Testis (tissue), 2 donors: ENCODE measurements at regions not wholly inside any gene's neighbourhood (a gene's known extent, or its start where the extent isn't known, plus 50 kb on each side); places are given as distances from the start of the nearest gene placed in this dataset.

Experiments used
- POLR2A ChIP-seq: fragments of 450-650 bp; IDR thresholded peaks from one replicate; pipeline ENCODE4 v1.6.1; 2017; ENCODE audit warnings: antibody characterized with exemption, mild to moderate bottlenecking, moderate library complexity
- TF ChIP-seq, protein P1 (sequence below), 3 experiments: fragments of 450-650 bp in 2 of 3; fragments of 200-600 bp in 1 of 3; sonication (generic) in 1 of 3; IDR thresholded peaks; one replicate each; pipeline ENCODE4 v1.5.1; 2016 to 2019; ENCODE audit warnings: antibody characterized with exemption in 3 of 3, mild to moderate bottlenecking in 2 of 3, moderate library complexity in 1 of 3

DNA sequence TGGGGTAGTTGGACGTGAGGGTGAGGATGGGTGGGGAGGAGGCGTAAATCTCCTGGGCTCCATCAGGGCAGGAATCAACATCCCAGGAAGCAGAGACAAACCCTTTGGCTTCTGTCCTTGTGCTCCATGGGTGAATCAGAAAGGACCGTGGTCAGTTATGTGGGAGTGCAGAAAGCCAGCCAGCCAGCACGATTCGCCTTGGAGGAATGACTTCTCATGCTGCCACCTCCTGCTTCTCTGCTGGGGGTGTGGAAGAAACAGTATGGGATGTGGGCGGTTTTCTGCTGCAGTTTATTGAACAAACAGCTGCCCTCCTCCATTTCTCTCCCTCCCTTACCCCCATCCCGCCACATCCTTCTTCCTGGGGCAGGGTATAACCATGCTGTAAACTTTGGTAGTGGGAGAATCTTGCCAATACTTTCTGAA lies 214.5 kb downstream of the SOX4 start:
- TF ChIP-seq, protein P1, sequence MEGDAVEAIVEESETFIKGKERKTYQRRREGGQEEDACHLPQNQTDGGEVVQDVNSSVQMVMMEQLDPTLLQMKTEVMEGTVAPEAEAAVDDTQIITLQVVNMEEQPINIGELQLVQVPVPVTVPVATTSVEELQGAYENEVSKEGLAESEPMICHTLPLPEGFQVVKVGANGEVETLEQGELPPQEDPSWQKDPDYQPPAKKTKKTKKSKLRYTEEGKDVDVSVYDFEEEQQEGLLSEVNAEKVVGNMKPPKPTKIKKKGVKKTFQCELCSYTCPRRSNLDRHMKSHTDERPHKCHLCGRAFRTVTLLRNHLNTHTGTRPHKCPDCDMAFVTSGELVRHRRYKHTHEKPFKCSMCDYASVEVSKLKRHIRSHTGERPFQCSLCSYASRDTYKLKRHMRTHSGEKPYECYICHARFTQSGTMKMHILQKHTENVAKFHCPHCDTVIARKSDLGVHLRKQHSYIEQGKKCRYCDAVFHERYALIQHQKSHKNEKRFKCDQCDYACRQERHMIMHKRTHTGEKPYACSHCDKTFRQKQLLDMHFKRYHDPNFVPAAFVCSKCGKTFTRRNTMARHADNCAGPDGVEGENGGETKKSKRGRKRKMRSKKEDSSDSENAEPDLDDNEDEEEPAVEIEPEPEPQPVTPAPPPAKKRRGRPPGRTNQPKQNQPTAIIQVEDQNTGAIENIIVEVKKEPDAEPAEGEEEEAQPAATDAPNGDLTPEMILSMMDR (IDR thresholded peaks at IDR 0.05): no peak
- TF ChIP-seq POLR2A: no peak
